ENCODE measurements at regions not wholly inside any gene's neighbourhood (a gene's known extent, or its start where the extent isn't known, plus 50 kb on each side); places are given as distances from the start of the nearest gene placed in this dataset.

GRCh38 chr11:111097191-111097590 is 148.3 kb upstream of the POU2AF2 start:
- peak; percentile 73 to 86 (median 82) for DNase-seq
- no peak overlapping the region for H3K27ac ChIP-seq (ENCODE audit: low read depth in 1 of 2, low read length in 1 of 2)

GRCh38 chr11:111095327-111095726 is 150.2 kb upstream of the POU2AF2 start:
- H3K27ac ChIP-seq (ENCODE audit: low read depth in 1 of 2, low read length in 1 of 2), result no peak overlapping the region
- no peak overlapping the region for H3K9ac ChIP-seq (ENCODE audit: insufficient read depth in 1 of 2, low read length in 2 of 2)
- no peaks in the 10 kb centered on the region for H3K27me3 ChIP-seq (ENCODE audit: control insufficient read depth in 3 of 3, insufficient read depth in 3 of 3, low read length in 2 of 3)
- ATAC-seq (ENCODE audit: insufficient read depth, low FRiP score), result no peak
- 97 to 99% methylated on average over 1 of the region's 1 CpG for WGBS, 2 donors
- H3K9me3 ChIP-seq (ENCODE audit: control insufficient read depth in 4 of 4, insufficient read depth in 3 of 4, low read length in 3 of 4), result no peaks in the 10 kb centered on the region
- no peak for DNase-seq
- H3K4me1 ChIP-seq (ENCODE audit: control insufficient read depth in 5 of 5, insufficient read depth in 5 of 5, low read length in 5 of 5), result peaks cover 0 to 18% (median 3%) of the 10 kb centered on the region in 5 donors
- no peaks in the 10 kb centered on the region for H3K36me3 ChIP-seq (ENCODE audit: control insufficient read depth in 4 of 4, insufficient read depth in 4 of 4, low read length in 4 of 4)
- TF ChIP-seq CTCF (IDR thresholded peaks at IDR 0.05; ENCODE audit: control extremely low read depth, extremely low read depth), result no peak
- no peak overlapping the region for H3K4me3 ChIP-seq

More at GRCh38 chr11:111097191-111097590, 148.3 kb upstream of the POU2AF2 start:
- no peak for TF ChIP-seq CTCF (IDR thresholded peaks at IDR 0.05; ENCODE audit: control extremely low read depth, extremely low read depth)
- Histone ChIP-seq H3K9me3 (ENCODE audit: control insufficient read depth in 4 of 4, insufficient read depth in 3 of 4, low read length in 3 of 4) (peaks cover 0 to 3% (median 0%) of the 10 kb centered on the region in 4 donors), H3K36me3 (ENCODE audit: control insufficient read depth in 4 of 4, insufficient read depth in 4 of 4, low read length in 4 of 4) (no peaks in the 10 kb centered on the region), H3K27me3 (ENCODE audit: control insufficient read depth in 3 of 3, insufficient read depth in 3 of 3, low read length in 2 of 3) (no peaks in the 10 kb centered on the region), H3K4me3 (no peak overlapping the region), H3K4me1 (ENCODE audit: control insufficient read depth in 5 of 5, insufficient read depth in 5 of 5, low read length in 5 of 5) (peaks cover 0 to 3% (median 0%) of the 10 kb centered on the region in 5 donors), H3K9ac (ENCODE audit: insufficient read depth in 1 of 2, low read length in 2 of 2) (peak overlapping the region in 1 of 2 donors; percentile 54)
- ATAC-seq (ENCODE audit: insufficient read depth, low FRiP score), result no peak
- 53 to 62% methylated on average over 11 of the region's 11 CpGs for WGBS, 2 donors

GRCh38 chr11:111093061-111093460 is 152.5 kb upstream of the POU2AF2 start:
- Histone ChIP-seq H3K27ac (ENCODE audit: low read depth in 1 of 2, low read length in 1 of 2) (no peak overlapping the region), H3K36me3 (ENCODE audit: control insufficient read depth in 4 of 4, insufficient read depth in 4 of 4, low read length in 4 of 4) (no peaks in the 10 kb centered on the region), H3K9me3 (ENCODE audit: control insufficient read depth in 4 of 4, insufficient read depth in 3 of 4, low read length in 3 of 4) (no peaks in the 10 kb centered on the region), H3K4me1 (ENCODE audit: control insufficient read depth in 5 of 5, insufficient read depth in 5 of 5, low read length in 5 of 5) (peaks cover 0 to 37% (median 9%) of the 10 kb centered on the region in 5 donors), H3K9ac (ENCODE audit: insufficient read depth in 1 of 2, low read length in 2 of 2) (no peak overlapping the region), H3K4me3 (no peak overlapping the region), H3K27me3 (ENCODE audit: control insufficient read depth in 3 of 3, insufficient read depth in 3 of 3, low read length in 2 of 3) (no peaks in the 10 kb centered on the region)
- WGBS, 2 donors, result 84 to 86% methylated on average over 4 of the region's 4 CpGs
- DNase-seq (no peak), ATAC-seq (ENCODE audit: insufficient read depth, low FRiP score) (no peak)
- no peak for TF ChIP-seq CTCF (IDR thresholded peaks at IDR 0.05; ENCODE audit: control extremely low read depth, extremely low read depth)

GRCh38 chr11:111091321-111091938 is 154.1 kb upstream of the POU2AF2 start:
- H3K27ac ChIP-seq (ENCODE audit: low read depth in 1 of 2, low read length in 1 of 2), result no peak overlapping the region
- 59 to 83% methylated on average over 2 of the region's 2 CpGs for WGBS, 2 donors
- no peaks in the 10 kb centered on the region for H3K36me3 ChIP-seq (ENCODE audit: control insufficient read depth in 4 of 4, insufficient read depth in 4 of 4, low read length in 4 of 4)
- ATAC-seq (ENCODE audit: insufficient read depth, low FRiP score), result no peak
- no peaks in the 10 kb centered on the region for H3K9me3 ChIP-seq (ENCODE audit: control insufficient read depth in 4 of 4, insufficient read depth in 3 of 4, low read length in 3 of 4)
- DNase-seq, result peak; percentile 82 to 95 (median 90)
- no peak overlapping the region for H3K9ac ChIP-seq (ENCODE audit: insufficient read depth in 1 of 2, low read length in 2 of 2)
- TF ChIP-seq CTCF (IDR thresholded peaks at IDR 0.05; ENCODE audit: control extremely low read depth, extremely low read depth), result no peak
- peaks cover 0 to 37% (median 9%) of the 10 kb centered on the region in 5 donors for H3K4me1 ChIP-seq (ENCODE audit: control insufficient read depth in 5 of 5, insufficient read depth in 5 of 5, low read length in 5 of 5)
- H3K27me3 ChIP-seq (ENCODE audit: control insufficient read depth in 3 of 3, insufficient read depth in 3 of 3, low read length in 2 of 3), result no peaks in the 10 kb centered on the region
- no peak overlapping the region for H3K4me3 ChIP-seq
